SH-SY5Y (cell line): ENCODE measurements at regions not wholly inside any gene's neighbourhood (a gene's known extent, or its start where the extent isn't known, plus 50 kb on each side); places are given as distances from the start of the nearest gene placed in this dataset.

Experiments used
- GATA2 ChIP-seq: IDR thresholded peaks from 2 replicates; pipeline ENCODE4 v1.6.1; 2011; ENCODE audit warnings: mild to moderate bottlenecking, low read depth, low read length
- GATA3 ChIP-seq: IDR thresholded peaks from 2 replicates; pipeline ENCODE4 v1.6.1; 2011; ENCODE audit warnings: low read depth, mild to moderate bottlenecking, low read length, moderate library complexity

DNA sequence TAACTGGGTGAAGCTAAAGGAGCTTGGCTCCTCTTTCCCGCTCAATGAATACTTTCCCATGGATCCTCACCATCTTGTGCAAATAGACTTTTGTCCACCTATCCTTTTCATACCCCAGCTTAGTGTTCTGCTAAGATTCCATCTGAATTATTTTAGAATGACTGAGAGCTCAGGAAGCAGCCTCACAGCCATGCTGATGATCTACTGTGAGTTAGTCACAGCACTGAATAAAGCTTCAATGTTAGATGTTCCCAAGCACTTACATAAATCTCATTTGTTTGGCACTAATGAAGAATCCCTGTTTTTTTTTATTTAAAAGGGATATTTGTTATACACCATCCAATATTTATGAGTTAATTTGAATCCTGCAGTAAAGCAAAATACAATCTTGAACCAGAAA is 317.6 kb upstream of the TRPC7 start:
- TF ChIP-seq GATA3: no peak
- no peak for TF ChIP-seq GATA2
